ENCODE measurements at regions not wholly inside any gene's neighbourhood (a gene's known extent, or its start where the extent isn't known, plus 50 kb on each side); places are given as distances from the start of the nearest gene placed in this dataset.

DNA sequence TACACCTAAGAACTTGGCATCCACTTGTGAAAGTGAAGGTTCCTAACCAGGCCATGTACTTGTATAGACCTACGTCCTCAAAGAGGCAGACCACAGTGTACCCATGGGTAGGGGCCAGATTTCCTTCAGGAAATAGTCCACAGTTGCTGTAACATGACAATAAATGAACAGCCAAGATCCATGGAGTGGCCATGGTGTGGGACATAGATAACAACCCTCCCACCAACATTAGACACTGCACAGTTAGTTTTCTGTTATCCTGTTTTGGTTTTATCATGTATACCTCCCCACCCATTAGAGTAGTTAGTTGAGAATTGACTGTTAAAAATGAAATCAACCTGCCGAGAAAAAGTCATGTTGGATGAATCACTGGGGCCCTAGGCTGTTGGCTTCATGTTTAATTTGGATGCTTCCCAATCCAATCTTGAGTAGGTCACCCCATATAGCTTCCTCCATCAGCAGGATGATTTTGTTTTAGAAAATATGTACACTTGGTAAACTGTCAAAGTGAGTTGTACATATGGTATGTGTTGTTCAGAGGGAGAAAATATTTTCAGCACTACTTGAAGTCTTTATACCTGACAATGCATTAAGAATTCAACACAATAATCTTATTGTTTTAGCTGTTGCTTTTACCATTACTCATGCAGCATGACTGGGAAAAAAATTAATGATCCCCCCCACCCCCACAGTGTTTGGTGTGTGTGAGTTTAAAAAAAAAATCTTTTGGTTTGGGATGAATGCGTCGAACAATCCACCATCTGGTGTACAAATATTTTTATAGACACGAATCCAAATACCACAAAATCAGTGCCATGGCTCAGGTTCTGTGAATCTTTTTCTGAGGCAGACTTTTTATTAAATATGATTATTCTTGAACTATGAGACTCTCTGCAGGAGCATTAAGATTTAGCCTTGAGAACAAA is 88.3 kb upstream of the ARHGAP29 start:
- H3K9me3 ChIP-seq: no peaks in the 10 kb centered on the region
- H3K4me1 ChIP-seq: peaks cover 0 to 78% (median 41%) of the 10 kb centered on the region in 4 donors
- H3K27ac ChIP-seq: peak overlapping the region; percentile 60 to 75
- H3K27me3 ChIP-seq: no peaks in the 10 kb centered on the region
- TF ChIP-seq, protein P1, sequence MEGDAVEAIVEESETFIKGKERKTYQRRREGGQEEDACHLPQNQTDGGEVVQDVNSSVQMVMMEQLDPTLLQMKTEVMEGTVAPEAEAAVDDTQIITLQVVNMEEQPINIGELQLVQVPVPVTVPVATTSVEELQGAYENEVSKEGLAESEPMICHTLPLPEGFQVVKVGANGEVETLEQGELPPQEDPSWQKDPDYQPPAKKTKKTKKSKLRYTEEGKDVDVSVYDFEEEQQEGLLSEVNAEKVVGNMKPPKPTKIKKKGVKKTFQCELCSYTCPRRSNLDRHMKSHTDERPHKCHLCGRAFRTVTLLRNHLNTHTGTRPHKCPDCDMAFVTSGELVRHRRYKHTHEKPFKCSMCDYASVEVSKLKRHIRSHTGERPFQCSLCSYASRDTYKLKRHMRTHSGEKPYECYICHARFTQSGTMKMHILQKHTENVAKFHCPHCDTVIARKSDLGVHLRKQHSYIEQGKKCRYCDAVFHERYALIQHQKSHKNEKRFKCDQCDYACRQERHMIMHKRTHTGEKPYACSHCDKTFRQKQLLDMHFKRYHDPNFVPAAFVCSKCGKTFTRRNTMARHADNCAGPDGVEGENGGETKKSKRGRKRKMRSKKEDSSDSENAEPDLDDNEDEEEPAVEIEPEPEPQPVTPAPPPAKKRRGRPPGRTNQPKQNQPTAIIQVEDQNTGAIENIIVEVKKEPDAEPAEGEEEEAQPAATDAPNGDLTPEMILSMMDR (IDR thresholded peaks at IDR 0.05): no peak
- intact Hi-C loops (cut with DNase I; ENCODE audit: low total_unique reads): no loop called here
- H3K36me3 ChIP-seq: no peaks in the 10 kb centered on the region
- no peak overlapping the region for H3K4me3 ChIP-seq
- DNase-seq: no peak

DNA sequence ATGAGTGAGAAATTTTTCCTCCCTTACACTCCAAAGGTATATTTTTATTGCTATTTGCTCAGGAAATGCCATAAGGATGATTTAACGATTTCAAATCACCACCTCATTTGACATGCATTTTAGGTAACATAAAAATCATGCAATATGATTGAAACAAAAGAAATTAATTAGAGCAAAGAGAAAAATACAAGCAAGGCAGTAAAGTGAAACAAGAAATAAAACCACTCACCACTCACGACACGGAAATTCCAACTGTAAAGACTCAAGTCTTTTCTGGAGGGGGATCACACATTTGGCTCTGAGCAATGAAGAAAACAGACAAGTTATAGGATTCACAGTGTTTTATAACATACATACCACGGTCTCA is 86.8 kb upstream of the ARHGAP29 start:
- intact Hi-C loops (cut with DNase I; ENCODE audit: low total_unique reads): no loop called here
- H3K4me3 ChIP-seq: no peak overlapping the region
- DNase-seq: no peak
- H3K27ac ChIP-seq: peak overlapping the region; percentile 60 to 75
- no peaks in the 10 kb centered on the region for H3K36me3 ChIP-seq
- H3K9me3 ChIP-seq: no peaks in the 10 kb centered on the region
- TF ChIP-seq, protein P1 (IDR thresholded peaks at IDR 0.05): no peak
- H3K27me3 ChIP-seq: no peaks in the 10 kb centered on the region
- H3K4me1 ChIP-seq: peaks cover 0 to 75% (median 41%) of the 10 kb centered on the region in 4 donors

DNA sequence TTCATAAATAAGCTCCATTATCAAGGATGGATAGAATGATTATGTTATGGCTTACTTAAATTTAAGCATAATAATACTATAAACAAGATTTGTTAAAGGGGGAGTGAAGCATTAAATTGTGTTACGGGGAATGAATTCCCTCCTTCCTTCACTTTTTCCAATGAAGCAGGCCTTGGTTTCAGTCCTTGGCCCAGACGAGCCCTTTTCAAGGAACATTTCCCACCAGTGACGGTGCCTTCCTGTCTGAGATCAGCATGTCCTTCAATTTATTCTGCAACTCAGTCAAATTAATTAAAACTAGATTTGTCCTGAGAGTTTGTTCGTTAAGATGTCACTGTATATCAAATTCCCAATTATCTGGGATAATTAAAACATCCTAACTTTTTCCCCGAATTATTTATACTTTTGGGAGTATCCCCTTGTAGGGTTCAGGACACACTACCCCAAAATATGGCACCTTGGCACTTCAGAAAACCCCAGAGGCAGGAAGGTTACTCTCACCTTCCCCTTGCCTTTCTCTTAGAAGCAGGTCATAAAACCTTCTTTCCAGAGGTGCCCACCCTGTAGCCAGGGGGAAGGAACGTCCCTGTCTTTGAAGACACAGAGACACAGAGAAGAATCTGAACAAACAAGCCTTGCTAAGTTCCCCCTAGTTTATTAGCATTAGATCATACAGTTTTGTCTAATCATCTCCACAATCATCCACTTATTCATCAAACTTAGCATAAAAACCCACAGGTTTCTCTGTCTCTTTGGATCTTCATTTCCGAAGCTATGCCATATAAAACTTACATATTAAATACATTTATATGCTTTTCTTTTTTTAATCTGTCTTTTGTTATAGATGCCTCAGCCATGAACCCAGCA is 86.2 kb upstream of the ARHGAP29 start:
- no peak for DNase-seq
- intact Hi-C loops (cut with DNase I; ENCODE audit: low total_unique reads): no loop called here
- H3K9me3 ChIP-seq: no peaks in the 10 kb centered on the region
- H3K27ac ChIP-seq: peak overlapping the region; percentile 31 to 60
- TF ChIP-seq, protein P1 (IDR thresholded peaks at IDR 0.05): no peak
- H3K4me3 ChIP-seq: no peak overlapping the region
- peaks cover 0 to 75% (median 41%) of the 10 kb centered on the region in 4 donors for H3K4me1 ChIP-seq
- no peaks in the 10 kb centered on the region for H3K27me3 ChIP-seq
- no peaks in the 10 kb centered on the region for H3K36me3 ChIP-seq

- Histone ChIP-seq H3K9me3 (no peaks in the 10 kb centered on the region), H3K27me3 (no peaks in the 10 kb centered on the region), H3K36me3 (no peaks in the 10 kb centered on the region), H3K27ac (peak overlapping the region in 1 of 2 donors; percentile 60), H3K4me3 (no peak overlapping the region), H3K4me1 (peaks cover 0 to 73% (median 41%) of the 10 kb centered on the region in 4 donors)
- no peak for DNase-seq
- TF ChIP-seq, protein P1 (IDR thresholded peaks at IDR 0.05): no peak
- intact Hi-C loops (cut with DNase I; ENCODE audit: low total_unique reads): no loop called here
Observed at GRCh38 chr1:94322696-94323095, 85.3 kb upstream of the ARHGAP29 start.

GRCh38 chr1:94321662-94322061 is 84.3 kb upstream of the ARHGAP29 start:
- H3K27me3 ChIP-seq: no peaks in the 10 kb centered on the region
- DNase-seq: no peak
- no peaks in the 10 kb centered on the region for H3K9me3 ChIP-seq
- H3K36me3 ChIP-seq: no peaks in the 10 kb centered on the region
- intact Hi-C loops (cut with DNase I; ENCODE audit: low total_unique reads): no loop called here
- H3K27ac ChIP-seq: no peak overlapping the region
- TF ChIP-seq, protein P1 (IDR thresholded peaks at IDR 0.05): no peak
- no peak overlapping the region for H3K4me3 ChIP-seq
- peaks cover 0 to 66% (median 34%) of the 10 kb centered on the region in 4 donors for H3K4me1 ChIP-seq
